ENCODE measurements at regions not wholly inside any gene's neighbourhood (a gene's known extent, or its start where the extent isn't known, plus 50 kb on each side); places are given as distances from the start of the nearest gene placed in this dataset.
A peak's percentile ranks its signal among the peaks of the same experiment; 100 is the strongest.

- Histone ChIP-seq H3K36me3 (ENCODE audit: insufficient read depth, low read length) (no peaks in the 10 kb centered on the region), H3K9me2 (ENCODE audit: insufficient read depth, low read length) (no peaks in the 10 kb centered on the region), H3K9me3 (ENCODE audit: low read length) (no peaks in the 10 kb centered on the region), H3K27ac (ENCODE audit: low read length) (no peak overlapping the region), H3F3A (ENCODE audit: insufficient read depth, low read length, poor library complexity, severe bottlenecking) (no peaks in the 10 kb centered on the region), H3K79me2 (replicated peaks; ENCODE audit: insufficient read depth, low read length) (no peaks in the 10 kb centered on the region), H3K4me2 (ENCODE audit: low read length) (no peak overlapping the region), H4K20me1 (ENCODE audit: insufficient read depth) (no peaks in the 10 kb centered on the region), H3K9ac (ENCODE audit: low read length) (no peak overlapping the region), H2AFZ (ENCODE audit: low read depth, low read length) (no peak overlapping the region), H3K27me3 (ENCODE audit: insufficient read depth, low read depth, low read length) (no peaks in the 10 kb centered on the region), H3K4me3 (ENCODE audit: low read length) (no peak overlapping the region)
- no peak for TF ChIP-seq MXI1 (conservative IDR thresholded peaks at IDR 0.05; ENCODE audit: poor library complexity, severe bottlenecking)
- TF ChIP-seq REST (IDR thresholded peaks at IDR 0.05; ENCODE audit: borderline replicate concordance), result no peak
- no peak for TF ChIP-seq POLR2AphosphoS5 (IDR thresholded peaks at IDR 0.05)
- TF ChIP-seq TAF1 (IDR thresholded peaks at IDR 0.05; ENCODE audit: low read depth), result no peak
- TF ChIP-seq EZH2 (IDR thresholded peaks at IDR 0.05; ENCODE audit: borderline replicate concordance, insufficient read depth, low read length, poor library complexity, severe bottlenecking), result no peak
- no peak for TF ChIP-seq EP300 (conservative IDR thresholded peaks at IDR 0.05; ENCODE audit: poor library complexity, severe bottlenecking)
Observed at GRCh38 chr4:167424341-167425256, 190.3 kb upstream of the SPOCK3 start.

GRCh38 chr4:167428156-167428555 is 193.9 kb upstream of the SPOCK3 start:
- Histone ChIP-seq H3K4me2 (ENCODE audit: low read length) (no peak overlapping the region), H3K79me2 (replicated peaks; ENCODE audit: insufficient read depth, low read length) (no peaks in the 10 kb centered on the region), H3F3A (ENCODE audit: insufficient read depth, low read length, poor library complexity, severe bottlenecking) (no peaks in the 10 kb centered on the region), H2AFZ (ENCODE audit: low read depth, low read length) (no peak overlapping the region), H3K4me3 (ENCODE audit: low read length) (no peak overlapping the region), H3K9me3 (ENCODE audit: low read length) (no peaks in the 10 kb centered on the region), H3K9ac (ENCODE audit: low read length) (no peak overlapping the region), H3K27me3 (ENCODE audit: insufficient read depth, low read depth, low read length) (no peaks in the 10 kb centered on the region), H3K36me3 (ENCODE audit: insufficient read depth, low read length) (no peaks in the 10 kb centered on the region), H3K27ac (ENCODE audit: low read length) (no peak overlapping the region), H4K20me1 (ENCODE audit: insufficient read depth) (no peaks in the 10 kb centered on the region), H3K9me2 (ENCODE audit: insufficient read depth, low read length) (no peaks in the 10 kb centered on the region)
- TF ChIP-seq REST (IDR thresholded peaks at IDR 0.05; ENCODE audit: borderline replicate concordance) (peak; percentile 95), RAD21 (conservative IDR thresholded peaks at IDR 0.05) (no peak), SMC3 (conservative IDR thresholded peaks at IDR 0.05; ENCODE audit: poor library complexity) (no peak), EZH2 (IDR thresholded peaks at IDR 0.05; ENCODE audit: borderline replicate concordance, insufficient read depth, low read length, poor library complexity, severe bottlenecking) (no peak), CTCF (IDR thresholded peaks at IDR 0.05; ENCODE audit: poor library complexity, severe bottlenecking) (no peak), TAF1 (IDR thresholded peaks at IDR 0.05; ENCODE audit: low read depth) (no peak), EP300 (conservative IDR thresholded peaks at IDR 0.05; ENCODE audit: poor library complexity, severe bottlenecking) (no peak)

Measured in neural cell (in vitro differentiated cells).